Trophoblast cell (in vitro differentiated cells and primary cell): ENCODE measurements at regions not wholly inside any gene's neighbourhood (a gene's known extent, or its start where the extent isn't known, plus 50 kb on each side); places are given as distances from the start of the nearest gene placed in this dataset.

ENCODE experiments used
- DNase-seq, 2 donors: peaks; one replicate each; pipeline ENCODE4 v3.0.0-alpha.2; 2016
- H2AFZ ChIP-seq: 2 replicates; pipeline ENCODE4 v1.6.1; 2013; ENCODE audit warnings: low read length, moderate library complexity, mild to moderate bottlenecking; ENCODE audit not compliant: insufficient read depth, poor library complexity
- H2AK5ac ChIP-seq: 2 replicates; pipeline ENCODE4 v1.6.1; 2013; ENCODE audit warnings: mild to moderate bottlenecking, low read length
- H2BK120ac ChIP-seq: 2 replicates; pipeline ENCODE4 v1.6.1; 2013; ENCODE audit warnings: low read length, mild to moderate bottlenecking, moderate library complexity; ENCODE audit not compliant: insufficient read depth, poor library complexity
- H2BK12ac ChIP-seq: 2 replicates; pipeline ENCODE4 v1.6.1; 2013; ENCODE audit warnings: mild to moderate bottlenecking, low read length, moderate library complexity
- H2BK5ac ChIP-seq: 2 replicates; pipeline ENCODE4 v1.6.1; 2013; ENCODE audit warnings: low read length, low read depth, moderate library complexity, mild to moderate bottlenecking; ENCODE audit not compliant: poor library complexity
- H3K14ac ChIP-seq: 2 replicates; pipeline ENCODE4 v1.6.1; 2013; ENCODE audit warnings: mild to moderate bottlenecking, low read length
- H3K18ac ChIP-seq: 2 replicates; pipeline ENCODE4 v1.6.1; 2013; ENCODE audit warnings: mild to moderate bottlenecking, low read length
- H3K23ac ChIP-seq: 2 replicates; pipeline ENCODE4 v1.6.1; 2013; ENCODE audit warnings: low read length
- H3K27ac ChIP-seq: 2 replicates; pipeline ENCODE4 v1.5.1; 2013; ENCODE audit warnings: low read depth, mild to moderate bottlenecking, inconsistent platforms, low read length, moderate library complexity
- H3K27me3 ChIP-seq: 2 replicates; pipeline ENCODE4 v1.6.1; 2013; ENCODE audit warnings: inconsistent platforms, mild to moderate bottlenecking, low read length, moderate library complexity; ENCODE audit not compliant: insufficient read depth
- H3K36me3 ChIP-seq, 2 experiments: 1 replicate in 1 of 2; 2 replicates in 1 of 2; pipeline ENCODE4 v1.6.1; 2013; ENCODE audit warnings: low read length in 2 of 2, mild to moderate bottlenecking in 2 of 2, moderate library complexity in 1 of 2; ENCODE audit not compliant: insufficient read depth in 2 of 2, control insufficient read depth in 1 of 2
- H3K4ac ChIP-seq: 2 replicates; pipeline ENCODE4 v1.6.1; 2013; ENCODE audit warnings: low read depth, mild to moderate bottlenecking, low read length, moderate library complexity
- H3K4me1 ChIP-seq, 2 experiments: 1 replicate in 1 of 2; 2 replicates in 1 of 2; pipeline ENCODE4 v1.6.1; 2013; ENCODE audit warnings: low read length in 2 of 2, mild to moderate bottlenecking in 2 of 2, moderate library complexity in 1 of 2; ENCODE audit not compliant: insufficient read depth in 2 of 2, control insufficient read depth in 1 of 2
- H3K4me2 ChIP-seq: 2 replicates; pipeline ENCODE4 v1.6.1; 2013; ENCODE audit warnings: inconsistent platforms, mild to moderate bottlenecking, low read length, moderate library complexity
- H3K4me3 ChIP-seq: 2 replicates; pipeline ENCODE4 v1.5.1; 2013; ENCODE audit warnings: mild to moderate bottlenecking, low read depth, low read length, inconsistent platforms
- H3K79me1 ChIP-seq: one replicate; pipeline ENCODE4 v1.6.1; 2013; ENCODE audit warnings: low read length
- H3K79me2 ChIP-seq: 2 replicates; pipeline ENCODE4 v1.6.1; 2013; ENCODE audit warnings: low read length, mild to moderate bottlenecking; ENCODE audit not compliant: control insufficient read depth, insufficient read depth, poor library complexity
- H3K9ac ChIP-seq: 2 replicates; pipeline ENCODE4 v1.6.1; 2013; ENCODE audit warnings: mild to moderate bottlenecking, low read length
- H3K9me3 ChIP-seq: 2 replicates; pipeline ENCODE4 v1.6.1; 2013; ENCODE audit warnings: low read depth, mild to moderate bottlenecking, control low read depth, inconsistent platforms, low read length; ENCODE audit not compliant: insufficient read depth
- H4K12ac ChIP-seq: 2 replicates; pipeline ENCODE4 v1.6.1; 2013; ENCODE audit warnings: low read depth, mild to moderate bottlenecking, low read length, moderate library complexity
- H4K8ac ChIP-seq: 2 replicates; pipeline ENCODE4 v1.6.1; 2013; ENCODE audit warnings: low read depth, mild to moderate bottlenecking, low read length, moderate library complexity
- H4K91ac ChIP-seq: one replicate; pipeline ENCODE4 v1.6.1; 2013; ENCODE audit warnings: low read depth, mild to moderate bottlenecking, low read length, moderate library complexity
- WGBS: extraction: QIAGEN DNeasy Blood & Tissue Kit; methylation state at CpG from one replicate; pipeline ENCODE4 v1.1.7; 2013; ENCODE audit warnings: missing lambda C conversion rate; ENCODE audit not compliant: insufficient read length, insufficient coverage; ENCODE audit errors: extremely low coverage; 5-methylcytosine and 5-hydroxymethylcytosine counted together

GRCh38 chr6:53410508-53411258 is 61.9 kb upstream of the ELOVL5 start:
- DNase-seq = peak; percentile 33 to 74
- no peaks in the 10 kb centered on the region for H3K79me2 ChIP-seq
- no peak overlapping the region for H3K27ac ChIP-seq
- no peak overlapping the region for H2BK5ac ChIP-seq
- H3K9ac ChIP-seq = no peak overlapping the region
- WGBS = no CpG with 5 or more reads among the region's 9 CpGs
- H3K18ac ChIP-seq = no peak overlapping the region
- no peak overlapping the region for H4K8ac ChIP-seq
- no peak overlapping the region for H3K4me3 ChIP-seq
- no peak overlapping the region for H2AFZ ChIP-seq
- no peak overlapping the region for H2BK12ac ChIP-seq
- H4K12ac ChIP-seq = no peak overlapping the region
- H3K4me1 ChIP-seq = peaks cover 0 to 2% of the 10 kb centered on the region in 2 experiments
- H3K14ac ChIP-seq = no peak overlapping the region
- H3K36me3 ChIP-seq = no peaks in the 10 kb centered on the region
- no peak overlapping the region for H3K4ac ChIP-seq
- H2AK5ac ChIP-seq = no peak overlapping the region
- H3K9me3 ChIP-seq = no peaks in the 10 kb centered on the region
- no peaks in the 10 kb centered on the region for H3K27me3 ChIP-seq
- no peak overlapping the region for H4K91ac ChIP-seq
- H3K4me2 ChIP-seq = no peak overlapping the region
- no peak overlapping the region for H2BK120ac ChIP-seq
- no peak overlapping the region for H3K23ac ChIP-seq
- H3K79me1 ChIP-seq = no peaks in the 10 kb centered on the region

- H3K4ac ChIP-seq = no peak overlapping the region
Measured at GRCh38 chr6:53408826-53409225, 60.1 kb upstream of the ELOVL5 start.

GRCh38 chr6:53399027-53399344 is 50.2 kb upstream of the ELOVL5 start:
- no peak overlapping the region for H4K12ac ChIP-seq

More at GRCh38 chr6:53408826-53409225, 60.1 kb upstream of the ELOVL5 start:
- no peak overlapping the region for H3K14ac ChIP-seq
- no peaks in the 10 kb centered on the region for H3K9me3 ChIP-seq
- H3K9ac ChIP-seq = no peak overlapping the region
- H3K4me2 ChIP-seq = no peak overlapping the region
- H3K36me3 ChIP-seq = no peaks in the 10 kb centered on the region
- no peaks in the 10 kb centered on the region for H3K79me1 ChIP-seq
- no peak overlapping the region for H4K8ac ChIP-seq
- H3K4me3 ChIP-seq = no peak overlapping the region
- H3K79me2 ChIP-seq = no peaks in the 10 kb centered on the region
- DNase-seq = no peak
- no peak overlapping the region for H3K27ac ChIP-seq
- no peak overlapping the region for H2BK12ac ChIP-seq
- H2AK5ac ChIP-seq = no peak overlapping the region
- H3K27me3 ChIP-seq = no peaks in the 10 kb centered on the region
- H3K18ac ChIP-seq = no peak overlapping the region
- H3K4me1 ChIP-seq = peaks cover 0 to 2% of the 10 kb centered on the region in 2 experiments
- H2AFZ ChIP-seq = no peak overlapping the region
- H4K91ac ChIP-seq = no peak overlapping the region
- no peak overlapping the region for H2BK5ac ChIP-seq
- no peak overlapping the region for H3K23ac ChIP-seq
- H2BK120ac ChIP-seq = no peak overlapping the region
- no peak overlapping the region for H4K12ac ChIP-seq

GRCh38 chr6:53398247-53399026 is 49.7 kb upstream of the ELOVL5 start:
- Histone ChIP-seq H3K36me3 (no peaks in the 10 kb centered on the region), H3K9ac (no peak overlapping the region), H3K14ac (no peak overlapping the region), H2BK5ac (no peak overlapping the region), H4K91ac (no peak overlapping the region), H3K23ac (no peak overlapping the region), H3K9me3 (no peaks in the 10 kb centered on the region), H4K8ac (no peak overlapping the region), H3K4me2 (no peak overlapping the region), H2BK120ac (no peak overlapping the region), H3K4ac (no peak overlapping the region), H3K79me2 (no peaks in the 10 kb centered on the region), H2AK5ac (no peak overlapping the region), H2AFZ (no peak overlapping the region), H4K12ac (no peak overlapping the region), H3K27me3 (no peaks in the 10 kb centered on the region), H3K18ac (no peak overlapping the region), H3K4me3 (no peak overlapping the region), H3K27ac (no peak overlapping the region), H3K4me1 (no peaks in the 10 kb centered on the region), H3K79me1 (no peaks in the 10 kb centered on the region), H2BK12ac (no peak overlapping the region)
- DNase-seq = no peak
- no CpG with 5 or more reads among the region's 5 CpGs for WGBS

More at GRCh38 chr6:53399027-53399344, 50.2 kb upstream of the ELOVL5 start:
- Histone ChIP-seq H2BK12ac (no peak overlapping the region), H3K23ac (no peak overlapping the region), H3K79me1 (no peaks in the 10 kb centered on the region), H3K4me2 (no peak overlapping the region), H3K79me2 (no peaks in the 10 kb centered on the region), H2BK5ac (no peak overlapping the region), H3K4me1 (no peaks in the 10 kb centered on the region), H3K14ac (no peak overlapping the region), H3K4me3 (no peak overlapping the region), H3K18ac (no peak overlapping the region), H4K91ac (no peak overlapping the region), H2AFZ (no peak overlapping the region), H3K9ac (no peak overlapping the region), H3K36me3 (no peaks in the 10 kb centered on the region), H2AK5ac (no peak overlapping the region), H3K4ac (no peak overlapping the region), H3K27me3 (no peaks in the 10 kb centered on the region), H2BK120ac (no peak overlapping the region), H4K8ac (no peak overlapping the region), H3K9me3 (no peaks in the 10 kb centered on the region), H3K27ac (no peak overlapping the region)
- DNase-seq = no peak
